Mucosa of gallbladder (tissue), 1 donor: ENCODE measurements at regions not wholly inside any gene's neighbourhood (a gene's known extent, or its start where the extent isn't known, plus 50 kb on each side); places are given as distances from the start of the nearest gene placed in this dataset.

Experiments used
- DNase-seq: peaks from one replicate; pipeline ENCODE4 v3.0.0-alpha.2; 2020; ENCODE audit warnings: low spot score
- donor health status: DM: no; HTN: no; CAD: no.

GRCh38 chr20:39588148-39588757 lies 626.1 kb downstream of the DHX35 start:
- DNase-seq, result no peak

GRCh38 chr20:39581034-39581433 lies 618.9 kb downstream of the DHX35 start:
- DNase-seq, result no peak

- no peak for DNase-seq
Measured at GRCh38 chr20:39576771-39577170, 614.6 kb downstream of the DHX35 start.

- DNase-seq, result no peak
Measured at GRCh38 chr20:39574061-39574460, 611.9 kb downstream of the DHX35 start.

GRCh38 chr20:39571171-39571570 lies 609.0 kb downstream of the DHX35 start:
- no peak for DNase-seq

GRCh38 chr20:39568109-39568508 lies 606.0 kb downstream of the DHX35 start:
- no peak for DNase-seq

GRCh38 chr20:39563349-39563748 lies 601.2 kb downstream of the DHX35 start:
- DNase-seq, result no peak

GRCh38 chr20:39554341-39554740 lies 592.2 kb downstream of the DHX35 start:
- DNase-seq, result no peak

GRCh38 chr20:39553120-39553519 lies 591.0 kb downstream of the DHX35 start:
- DNase-seq, result no peak

GRCh38 chr20:39549733-39550132 lies 587.6 kb downstream of the DHX35 start:
- DNase-seq, result no peak

GRCh38 chr20:39547546-39548408 lies 585.6 kb downstream of the DHX35 start:
- DNase-seq, result no peak

- no peak for DNase-seq
Measured at GRCh38 chr20:39541136-39541803, 579.1 kb downstream of the DHX35 start.

GRCh38 chr20:39538317-39538716 lies 576.2 kb downstream of the DHX35 start:
- DNase-seq, result no peak

- DNase-seq, result no peak
Measured at GRCh38 chr20:39535301-39535700, 573.2 kb downstream of the DHX35 start.

GRCh38 chr20:39534846-39535245 lies 572.7 kb downstream of the DHX35 start:
- DNase-seq, result no peak

- DNase-seq, result no peak
Measured at GRCh38 chr20:39533858-39534257, 571.7 kb downstream of the DHX35 start.

- no peak for DNase-seq
Measured at GRCh38 chr20:39532205-39532604, 570.1 kb downstream of the DHX35 start.

GRCh38 chr20:39528436-39528835 lies 566.3 kb downstream of the DHX35 start:
- no peak for DNase-seq

GRCh38 chr20:39524371-39524911 lies 562.3 kb downstream of the DHX35 start:
- no peak for DNase-seq

GRCh38 chr20:39523405-39523804 lies 561.3 kb downstream of the DHX35 start:
- DNase-seq, result no peak

GRCh38 chr20:39518654-39519053 lies 556.5 kb downstream of the DHX35 start:
- no peak for DNase-seq

GRCh38 chr20:39516964-39517363 lies 554.8 kb downstream of the DHX35 start:
- DNase-seq, result no peak

- DNase-seq, result no peak
Measured at GRCh38 chr20:39504710-39505094, 542.6 kb downstream of the DHX35 start.
